Tibial nerve (tissue), 4 donors: ENCODE measurements at regions not wholly inside any gene's neighbourhood (a gene's known extent, or its start where the extent isn't known, plus 50 kb on each side); places are given as distances from the start of the nearest gene placed in this dataset.

Experiments
- CTCF ChIP-seq, 5 experiments: fragments of 200-600 bp in 3 of 5; fragments of 450-650 bp in 2 of 5; sonication (generic) in 3 of 5; IDR thresholded peaks; one replicate each; pipeline ENCODE4 v1.5.1; 2016 to 2019; ENCODE audit warnings: antibody characterized with exemption in 5 of 5, mild to moderate bottlenecking in 3 of 5, moderate library complexity in 2 of 5
- EP300 ChIP-seq, 2 donors: sonication (generic); formaldehyde crosslinking; IDR thresholded peaks; one replicate each; pipeline ENCODE4 v1.6.1; 2017; ENCODE audit warnings: antibody characterized with exemption in 2 of 2, mild to moderate bottlenecking in 1 of 2

GRCh38 chr5:33300209-33300742 lies 140.5 kb upstream of the TARS1 start:
- TF ChIP-seq CTCF (IDR thresholded peaks at IDR 0.05) (no peak), EP300 (IDR thresholded peaks at IDR 0.05) (no peak)
